Activated naive CD8-positive, alpha-beta T cell treated with anti-CD3 and anti-CD28 coated beads, Interleukin-2, amount 50 U/mL, for 24 hours (primary cell): ENCODE measurements at regions not wholly inside any gene's neighbourhood (a gene's known extent, or its start where the extent isn't known, plus 50 kb on each side); places are given as distances from the start of the nearest gene placed in this dataset.

Experiments used
- ATAC-seq: fragments of 150-1000 bp; cut with Tn5 transposase; one replicate; pipeline ENCODE4 v1.10.0; 2021
- DNase-seq: peaks from one replicate; pipeline ENCODE4 v3.0.0; 2021
- H3K27ac Mint-ChIP-seq: one replicate; pipeline ENCODE4 v1.8.0; 2021; ENCODE audit warnings: mild to moderate bottlenecking, mixed read lengths
- H3K27me3 Mint-ChIP-seq: one replicate; pipeline ENCODE4 v1.8.0; 2021; ENCODE audit warnings: mixed read lengths
- H3K36me3 Mint-ChIP-seq: one replicate; pipeline ENCODE4 v1.8.0; 2021; ENCODE audit warnings: low read depth, mixed read lengths
- H3K4me1 Mint-ChIP-seq: one replicate; pipeline ENCODE4 v1.8.0; 2021; ENCODE audit warnings: mixed read lengths
- H3K4me3 Mint-ChIP-seq: one replicate; pipeline ENCODE4 v1.8.0; 2021; ENCODE audit warnings: mild to moderate bottlenecking, moderate library complexity, mixed read lengths
- H3K9me3 Mint-ChIP-seq: one replicate; pipeline ENCODE4 v1.8.0; 2021; ENCODE audit warnings: mixed read lengths

GRCh38 chr10:2487921-2488320 lies 579.4 kb upstream of the PFKP start:
- DNase-seq (no peak), ATAC-seq (no peak)
- no peaks in the 10 kb centered on the region for H3K9me3 Mint-ChIP-seq
- H3K27ac Mint-ChIP-seq = no peak overlapping the region
- H3K36me3 Mint-ChIP-seq = no peaks in the 10 kb centered on the region
- H3K27me3 Mint-ChIP-seq = peaks cover under 1% of the 10 kb centered on the region
- no peaks in the 10 kb centered on the region for H3K4me1 Mint-ChIP-seq
- no peak overlapping the region for H3K4me3 Mint-ChIP-seq

GRCh38 chr10:2478656-2479055 lies 588.7 kb upstream of the PFKP start:
- DNase-seq (no peak), ATAC-seq (no peak)
- Mint-ChIP-seq H3K4me3 (no peak overlapping the region), H3K9me3 (peaks cover 10% of the 10 kb centered on the region), H3K27me3 (peaks cover 1% of the 10 kb centered on the region), H3K4me1 (no peaks in the 10 kb centered on the region), H3K36me3 (no peaks in the 10 kb centered on the region), H3K27ac (no peak overlapping the region)

- Mint-ChIP-seq H3K4me3 (no peak overlapping the region), H3K27me3 (peaks cover 1% of the 10 kb centered on the region), H3K36me3 (no peaks in the 10 kb centered on the region), H3K27ac (no peak overlapping the region), H3K4me1 (no peaks in the 10 kb centered on the region), H3K9me3 (peaks cover 10% of the 10 kb centered on the region)
- ATAC-seq (no peak), DNase-seq (no peak)
Measured at GRCh38 chr10:2476812-2477553, 590.4 kb upstream of the PFKP start.

- peaks cover 1% of the 10 kb centered on the region for H3K27me3 Mint-ChIP-seq
- H3K36me3 Mint-ChIP-seq = no peaks in the 10 kb centered on the region
- DNase-seq (no peak), ATAC-seq (no peak)
- no peaks in the 10 kb centered on the region for H3K4me1 Mint-ChIP-seq
- H3K27ac Mint-ChIP-seq = no peak overlapping the region
- no peak overlapping the region for H3K4me3 Mint-ChIP-seq
- peaks cover 10% of the 10 kb centered on the region for H3K9me3 Mint-ChIP-seq
Measured at GRCh38 chr10:2476218-2476811, 591.0 kb upstream of the PFKP start.

- Mint-ChIP-seq H3K4me3 (no peak overlapping the region), H3K9me3 (peaks cover 10% of the 10 kb centered on the region), H3K27ac (no peak overlapping the region), H3K4me1 (no peaks in the 10 kb centered on the region), H3K36me3 (no peaks in the 10 kb centered on the region), H3K27me3 (peaks cover 1% of the 10 kb centered on the region)
- ATAC-seq (no peak), DNase-seq (no peak)
Measured at GRCh38 chr10:2475711-2476217, 591.6 kb upstream of the PFKP start.

GRCh38 chr10:2471811-2472210 lies 595.5 kb upstream of the PFKP start:
- Mint-ChIP-seq H3K27ac (no peak overlapping the region), H3K4me3 (no peak overlapping the region), H3K9me3 (peaks cover 10% of the 10 kb centered on the region), H3K27me3 (peaks cover 10% of the 10 kb centered on the region), H3K36me3 (no peaks in the 10 kb centered on the region), H3K4me1 (no peaks in the 10 kb centered on the region)
- ATAC-seq = no peak
- no peak for DNase-seq

GRCh38 chr10:2469802-2470201 lies 597.5 kb upstream of the PFKP start:
- peaks cover 14% of the 10 kb centered on the region for H3K27me3 Mint-ChIP-seq
- ATAC-seq (no peak), DNase-seq (no peak)
- no peak overlapping the region for H3K27ac Mint-ChIP-seq
- no peak overlapping the region for H3K4me3 Mint-ChIP-seq
- no peaks in the 10 kb centered on the region for H3K36me3 Mint-ChIP-seq
- H3K4me1 Mint-ChIP-seq = no peaks in the 10 kb centered on the region
- peaks cover 13% of the 10 kb centered on the region for H3K9me3 Mint-ChIP-seq

- no peak for DNase-seq
- Mint-ChIP-seq H3K36me3 (no peaks in the 10 kb centered on the region), H3K27ac (no peak overlapping the region), H3K27me3 (peaks cover 14% of the 10 kb centered on the region), H3K4me1 (no peaks in the 10 kb centered on the region), H3K9me3 (peaks cover 16% of the 10 kb centered on the region), H3K4me3 (no peak overlapping the region)
- no peak for ATAC-seq
Measured at GRCh38 chr10:2464483-2464882, 602.9 kb upstream of the PFKP start.

GRCh38 chr10:2463316-2463715 lies 604.0 kb upstream of the PFKP start:
- no peaks in the 10 kb centered on the region for H3K4me1 Mint-ChIP-seq
- DNase-seq = no peak
- H3K27me3 Mint-ChIP-seq = peaks cover 14% of the 10 kb centered on the region
- no peak overlapping the region for H3K27ac Mint-ChIP-seq
- no peak overlapping the region for H3K4me3 Mint-ChIP-seq
- no peak for ATAC-seq
- peaks cover 16% of the 10 kb centered on the region for H3K9me3 Mint-ChIP-seq
- no peaks in the 10 kb centered on the region for H3K36me3 Mint-ChIP-seq

GRCh38 chr10:2462581-2462980 lies 604.8 kb upstream of the PFKP start:
- no peak overlapping the region for H3K27ac Mint-ChIP-seq
- DNase-seq (no peak), ATAC-seq (no peak)
- peaks cover 12% of the 10 kb centered on the region for H3K27me3 Mint-ChIP-seq
- no peak overlapping the region for H3K4me3 Mint-ChIP-seq
- peaks cover 16% of the 10 kb centered on the region for H3K9me3 Mint-ChIP-seq
- H3K36me3 Mint-ChIP-seq = no peaks in the 10 kb centered on the region
- no peaks in the 10 kb centered on the region for H3K4me1 Mint-ChIP-seq

- DNase-seq (no peak), ATAC-seq (no peak)
- no peaks in the 10 kb centered on the region for H3K36me3 Mint-ChIP-seq
Measured at GRCh38 chr10:2460812-2461211, 606.5 kb upstream of the PFKP start.

GRCh38 chr10:2459713-2460112 lies 607.6 kb upstream of the PFKP start:
- Mint-ChIP-seq H3K27me3 (peaks cover 4% of the 10 kb centered on the region), H3K4me1 (no peaks in the 10 kb centered on the region), H3K4me3 (no peak overlapping the region), H3K36me3 (no peaks in the 10 kb centered on the region), H3K9me3 (peaks cover 9% of the 10 kb centered on the region), H3K27ac (no peak overlapping the region)
- ATAC-seq = no peak
- no peak for DNase-seq

More at GRCh38 chr10:2460812-2461211, 606.5 kb upstream of the PFKP start:
- Mint-ChIP-seq H3K27me3 (peaks cover 7% of the 10 kb centered on the region), H3K4me1 (no peaks in the 10 kb centered on the region), H3K4me3 (no peak overlapping the region), H3K9me3 (peaks cover 15% of the 10 kb centered on the region), H3K27ac (no peak overlapping the region)

- no peaks in the 10 kb centered on the region for H3K36me3 Mint-ChIP-seq
- peaks cover 9% of the 10 kb centered on the region for H3K9me3 Mint-ChIP-seq
- no peaks in the 10 kb centered on the region for H3K4me1 Mint-ChIP-seq
- H3K27ac Mint-ChIP-seq = no peak overlapping the region
- ATAC-seq (no peak), DNase-seq (no peak)
- no peak overlapping the region for H3K4me3 Mint-ChIP-seq
- H3K27me3 Mint-ChIP-seq = peaks cover 2% of the 10 kb centered on the region
Measured at GRCh38 chr10:2456834-2457233, 610.5 kb upstream of the PFKP start.

GRCh38 chr10:2445370-2445769 lies 622.0 kb upstream of the PFKP start:
- H3K9me3 Mint-ChIP-seq = peaks cover 8% of the 10 kb centered on the region
- H3K27me3 Mint-ChIP-seq = peaks cover 2% of the 10 kb centered on the region
- no peak overlapping the region for H3K27ac Mint-ChIP-seq
- no peaks in the 10 kb centered on the region for H3K36me3 Mint-ChIP-seq
- H3K4me1 Mint-ChIP-seq = no peaks in the 10 kb centered on the region
- no peak for ATAC-seq
- DNase-seq = no peak
- no peak overlapping the region for H3K4me3 Mint-ChIP-seq

GRCh38 chr10:2439983-2440382 lies 627.4 kb upstream of the PFKP start:
- Mint-ChIP-seq H3K27ac (no peak overlapping the region), H3K9me3 (no peaks in the 10 kb centered on the region), H3K4me3 (no peak overlapping the region), H3K4me1 (no peaks in the 10 kb centered on the region), H3K36me3 (no peaks in the 10 kb centered on the region), H3K27me3 (peaks cover 2% of the 10 kb centered on the region)
- DNase-seq (no peak), ATAC-seq (no peak)
